Transverse colon (tissue), 4 donors: ENCODE measurements at regions not wholly inside any gene's neighbourhood (a gene's known extent, or its start where the extent isn't known, plus 50 kb on each side); places are given as distances from the start of the nearest gene placed in this dataset.

Experiments used
- DNase-seq: peaks from one replicate; pipeline ENCODE4 v3.0.0-alpha.2; 2019
- H3K27ac ChIP-seq, 4 donors: fragments of 200-600 bp; sonication (generic); 2 replicates each; pipeline ENCODE4 v1.5.1; 2016 to 2018; ENCODE audit warnings: inconsistent platforms in 4 of 4
- H3K27me3 ChIP-seq: fragments of 200-600 bp; sonication (generic); 2 replicates; pipeline ENCODE4 v1.5.1; 2017; ENCODE audit warnings: inconsistent platforms
- H3K36me3 ChIP-seq, 4 donors: fragments of 200-600 bp; sonication (generic); 2 replicates each; pipeline ENCODE4 v1.5.1; 2017 to 2019; ENCODE audit warnings: inconsistent platforms in 4 of 4
- H3K4me1 ChIP-seq, 4 donors: fragments of 200-600 bp; sonication (generic); 2 replicates each; pipeline ENCODE4 v1.5.1; 2017 to 2020; ENCODE audit warnings: inconsistent platforms in 4 of 4
- H3K4me3 ChIP-seq, 4 donors: fragments of 200-600 bp; sonication (generic); 1 replicate in 1 of 4; 2 replicates in 3 of 4; pipeline versions ENCODE4 v1.5.1 to v1.6.1; 2017 to 2019; ENCODE audit warnings: inconsistent platforms in 4 of 4
- H3K9me3 ChIP-seq, 2 donors: fragments of 200-600 bp; sonication (generic); 2 replicates each; pipeline ENCODE4 v1.5.1; 2017 to 2019; ENCODE audit warnings: inconsistent platforms in 2 of 2
- EP300 ChIP-seq: sonication (generic); formaldehyde crosslinking; IDR thresholded peaks from one replicate; pipeline ENCODE4 v1.6.1; 2017; ENCODE audit warnings: antibody characterized with exemption, low read depth
- POLR2A ChIP-seq: fragments of 450-650 bp; IDR thresholded peaks from one replicate; pipeline ENCODE4 v1.6.1; 2016; ENCODE audit warnings: antibody characterized with exemption, mild to moderate bottlenecking, moderate library complexity
- POLR2AphosphoS5 ChIP-seq, 3 donors: sonication (generic); formaldehyde crosslinking; IDR thresholded peaks; one replicate each; pipeline ENCODE4 v1.6.1; 2016; ENCODE audit warnings: antibody characterized with exemption in 3 of 3
- WGBS, 2 donors: methylation state at CpG; one replicate each; pipeline ENCODE4 v1.1.5; 2018; ENCODE audit warnings: low coverage in 1 of 2; 5-methylcytosine and 5-hydroxymethylcytosine counted together
- in situ Hi-C, 4 donors: fragments of 200-750 bp; cut with MboI; loops; one replicate each; pipeline versions ENCODE4 v1.15.0 to v1.15.1; 2017; ENCODE audit warnings: low sequenced_read_pairs in 3 of 4, low pct_ligation_motif_present in 1 of 4, low pct_unique_long_range_greater_than_20kb in 1 of 4
- intact Hi-C: fragments of 100-400 bp; cut with DNase I; formaldehyde crosslinking; loops from one replicate; pipeline ENCODE4 v1.15.1; 2023; ENCODE audit warnings: low total_unique reads
- TF ChIP-seq, protein P1 (sequence below), 5 experiments: fragments of 200-600 bp in 3 of 5; fragments of 450-650 bp in 2 of 5; sonication (generic) in 3 of 5; IDR thresholded peaks; 1 replicate in 2 of 5; 2 replicates in 3 of 5; pipeline ENCODE4 v1.5.1; 2016 to 2017; ENCODE audit warnings: antibody characterized with exemption in 5 of 5, inconsistent platforms in 3 of 5, mild to moderate bottlenecking in 2 of 5, moderate library complexity in 1 of 5

DNA sequence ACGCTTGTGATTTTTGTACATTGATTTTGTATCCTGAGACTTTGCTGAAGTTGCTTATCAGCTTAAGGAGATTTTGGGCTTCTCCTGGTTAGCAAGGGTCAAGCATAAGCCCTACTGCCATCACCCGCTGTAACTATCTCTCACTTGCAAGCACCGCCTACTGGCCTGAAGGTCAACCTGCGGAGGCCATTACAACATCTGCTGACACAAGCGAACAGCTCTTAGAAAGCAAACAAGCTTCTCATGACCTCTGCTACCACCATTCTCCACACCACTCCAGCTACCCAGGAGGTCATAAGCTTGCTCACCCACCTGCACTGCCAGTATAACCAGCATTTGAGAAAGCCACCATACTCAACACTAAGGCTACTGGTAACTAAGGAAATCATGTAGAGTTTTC lies 288.4 kb upstream of the KIRREL3 start:
- Histone ChIP-seq H3K9me3 (no peaks in the 10 kb centered on the region), H3K4me1 (no peaks in the 10 kb centered on the region), H3K27me3 (no peaks in the 10 kb centered on the region), H3K36me3 (no peaks in the 10 kb centered on the region), H3K4me3 (no peak overlapping the region), H3K27ac (no peak overlapping the region)
- in situ Hi-C loops (no loop called here), intact Hi-C loops (no loop called here)
- DNase-seq: no peak
- TF ChIP-seq POLR2AphosphoS5 (IDR thresholded peaks at IDR 0.05): no peak
- TF ChIP-seq POLR2A: no peak
- no peak for TF ChIP-seq EP300
- TF ChIP-seq, protein P1, sequence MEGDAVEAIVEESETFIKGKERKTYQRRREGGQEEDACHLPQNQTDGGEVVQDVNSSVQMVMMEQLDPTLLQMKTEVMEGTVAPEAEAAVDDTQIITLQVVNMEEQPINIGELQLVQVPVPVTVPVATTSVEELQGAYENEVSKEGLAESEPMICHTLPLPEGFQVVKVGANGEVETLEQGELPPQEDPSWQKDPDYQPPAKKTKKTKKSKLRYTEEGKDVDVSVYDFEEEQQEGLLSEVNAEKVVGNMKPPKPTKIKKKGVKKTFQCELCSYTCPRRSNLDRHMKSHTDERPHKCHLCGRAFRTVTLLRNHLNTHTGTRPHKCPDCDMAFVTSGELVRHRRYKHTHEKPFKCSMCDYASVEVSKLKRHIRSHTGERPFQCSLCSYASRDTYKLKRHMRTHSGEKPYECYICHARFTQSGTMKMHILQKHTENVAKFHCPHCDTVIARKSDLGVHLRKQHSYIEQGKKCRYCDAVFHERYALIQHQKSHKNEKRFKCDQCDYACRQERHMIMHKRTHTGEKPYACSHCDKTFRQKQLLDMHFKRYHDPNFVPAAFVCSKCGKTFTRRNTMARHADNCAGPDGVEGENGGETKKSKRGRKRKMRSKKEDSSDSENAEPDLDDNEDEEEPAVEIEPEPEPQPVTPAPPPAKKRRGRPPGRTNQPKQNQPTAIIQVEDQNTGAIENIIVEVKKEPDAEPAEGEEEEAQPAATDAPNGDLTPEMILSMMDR (IDR thresholded peaks at IDR 0.05): no peak
- whole genome bisulfite sequencing, 2 donors: 91% methylated on average over 5 of the region's 5 CpGs; no CpG with 5 or more reads in 1 of the 2 donors

DNA sequence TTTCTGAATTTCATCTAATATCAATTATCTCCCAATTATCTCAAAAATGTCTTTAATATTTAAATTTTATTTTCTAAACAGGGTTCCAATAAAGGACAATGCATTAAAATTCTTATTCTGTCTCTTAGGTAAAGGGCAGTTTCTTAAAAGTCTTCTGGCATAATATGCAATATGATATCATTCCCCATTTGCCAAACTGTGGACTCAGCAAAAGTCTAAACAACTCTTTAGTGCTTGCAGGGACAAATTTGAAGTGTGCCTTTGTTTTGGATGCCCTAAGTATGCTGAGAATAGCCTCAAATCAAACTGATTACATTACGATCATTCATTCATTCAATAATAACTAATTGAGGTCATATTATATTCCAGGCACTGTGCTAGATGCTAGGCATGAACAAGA lies 281.0 kb upstream of the KIRREL3 start:
- no peak for TF ChIP-seq POLR2AphosphoS5 (IDR thresholded peaks at IDR 0.05)
- TF ChIP-seq, protein P1 (IDR thresholded peaks at IDR 0.05): no peak
- no peak for TF ChIP-seq POLR2A
- no peak for TF ChIP-seq EP300
- Histone ChIP-seq H3K9me3 (no peaks in the 10 kb centered on the region), H3K27ac (no peak overlapping the region), H3K4me3 (no peak overlapping the region), H3K27me3 (no peaks in the 10 kb centered on the region), H3K36me3 (no peaks in the 10 kb centered on the region), H3K4me1 (no peaks in the 10 kb centered on the region)
- 85 to 87% methylated on average over 1 of the region's 1 CpG for WGBS, 2 donors
- intact Hi-C loops: no loop called here
- in situ Hi-C loops: no loop called here
- DNase-seq: no peak

DNA sequence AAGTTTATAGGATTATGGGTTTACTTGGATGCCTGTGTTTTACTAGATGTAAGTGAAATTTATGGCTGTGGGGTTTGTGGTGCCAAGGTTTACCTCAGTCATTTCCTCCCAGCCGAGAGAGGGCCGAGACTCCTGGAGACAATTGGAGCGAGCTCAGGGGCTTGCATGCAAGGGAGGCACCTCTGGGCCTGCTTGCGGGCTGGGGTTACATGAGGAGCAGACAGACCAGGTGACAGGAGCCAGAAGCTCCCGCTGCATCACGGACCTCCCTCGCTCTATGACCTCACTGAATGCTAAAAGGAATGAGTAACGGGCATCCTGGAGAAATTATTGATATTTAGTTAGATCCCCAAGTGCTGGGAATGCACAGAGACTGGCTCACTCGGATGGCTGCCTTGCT lies 275.2 kb upstream of the KIRREL3 start:
- DNase-seq: no peak
- TF ChIP-seq, protein P1 (IDR thresholded peaks at IDR 0.05): no peak
- no peak for TF ChIP-seq POLR2A
- TF ChIP-seq POLR2AphosphoS5 (IDR thresholded peaks at IDR 0.05): no peak
- TF ChIP-seq EP300: no peak
- no peaks in the 10 kb centered on the region for H3K9me3 ChIP-seq
- H3K27me3 ChIP-seq: no peaks in the 10 kb centered on the region
- no peaks in the 10 kb centered on the region for H3K36me3 ChIP-seq
- no peaks in the 10 kb centered on the region for H3K4me1 ChIP-seq
- H3K4me3 ChIP-seq: no peak overlapping the region
- H3K27ac ChIP-seq: no peak overlapping the region
- in situ Hi-C loops: no loop called here
- intact Hi-C loops: no loop called here
- 24% methylated on average over 9 of the region's 9 CpGs; no CpG with 5 or more reads in 1 of the 2 donors for WGBS, 2 donors

DNA sequence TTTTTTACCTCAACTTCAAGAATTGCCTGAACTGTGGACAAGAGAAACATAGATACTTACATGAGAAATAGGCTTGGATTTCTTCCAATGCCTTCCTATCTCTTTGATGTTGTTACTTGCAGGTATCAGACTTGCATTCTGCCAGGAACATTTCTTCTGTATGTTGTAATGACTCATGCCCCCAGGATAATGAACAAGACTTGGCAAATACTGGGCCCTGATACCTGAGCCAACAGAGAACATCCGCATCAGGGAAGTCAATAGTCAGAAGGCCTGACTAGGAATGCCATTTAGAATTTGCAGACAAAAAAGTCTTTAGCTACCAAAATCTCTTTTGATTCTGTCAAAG lies 273.7 kb upstream of the KIRREL3 start:
- in situ Hi-C loops: no loop called here
- Histone ChIP-seq H3K4me3 (no peak overlapping the region), H3K27me3 (no peaks in the 10 kb centered on the region), H3K27ac (no peak overlapping the region), H3K36me3 (no peaks in the 10 kb centered on the region), H3K4me1 (no peaks in the 10 kb centered on the region), H3K9me3 (no peaks in the 10 kb centered on the region)
- intact Hi-C loops: no loop called here
- DNase-seq: no peak
- TF ChIP-seq, protein P1 (IDR thresholded peaks at IDR 0.05): no peak
- no peak for TF ChIP-seq POLR2A
- no peak for TF ChIP-seq POLR2AphosphoS5 (IDR thresholded peaks at IDR 0.05)
- no peak for TF ChIP-seq EP300
- WGBS, 2 donors: 43 to 87% methylated on average over 1 of the region's 1 CpG
